Vagina (tissue), 2 donors: ENCODE measurements at regions not wholly inside any gene's neighbourhood (a gene's known extent, or its start where the extent isn't known, plus 50 kb on each side); places are given as distances from the start of the nearest gene placed in this dataset.

ENCODE experiments used
- CTCF ChIP-seq, 3 experiments: fragments of 450-650 bp in 2 of 3; fragments of 200-600 bp in 1 of 3; sonication (generic) in 1 of 3; IDR thresholded peaks; one replicate each; pipeline ENCODE4 v1.5.1; 2017 to 2019; ENCODE audit warnings: antibody characterized with exemption in 3 of 3, mild to moderate bottlenecking in 2 of 3, moderate library complexity in 2 of 3
- POLR2A ChIP-seq, 2 donors: fragments of 450-650 bp; IDR thresholded peaks; one replicate each; pipeline ENCODE4 v1.6.1; 2017; ENCODE audit warnings: antibody characterized with exemption in 2 of 2, mild to moderate bottlenecking in 2 of 2, moderate library complexity in 2 of 2
- POLR2AphosphoS5 ChIP-seq, 2 donors: sonication (generic); formaldehyde crosslinking; IDR thresholded peaks; one replicate each; pipeline ENCODE4 v1.9.0; 2017; ENCODE audit warnings: antibody characterized with exemption in 2 of 2, mild to moderate bottlenecking in 2 of 2, low read depth in 1 of 2; ENCODE audit not compliant: insufficient read depth in 1 of 2

- no peak for TF ChIP-seq CTCF (IDR thresholded peaks at IDR 0.05)
- no peak for TF ChIP-seq POLR2AphosphoS5 (IDR thresholded peaks at IDR 0.05; ENCODE audit: insufficient read depth in 1 of 2, low read depth in 1 of 2)
- TF ChIP-seq POLR2A (IDR thresholded peaks at IDR 0.05) = no peak
Measured at GRCh38 chr3:140762746-140763145, 84.9 kb downstream of the TRIM42 start.
